DMS114 treated with DMSO at 0.1 percent for 48 hours (cell line): ENCODE measurements at regions not wholly inside any gene's neighbourhood (a gene's known extent, or its start where the extent isn't known, plus 50 kb on each side); places are given as distances from the start of the nearest gene placed in this dataset.

Source experiments
- DNase-seq: peaks from one replicate; lab custom pipeline; 2025; ENCODE audit not compliant: unreplicated experiment; lab: John Stamatoyannopoulos, UW

DNA sequence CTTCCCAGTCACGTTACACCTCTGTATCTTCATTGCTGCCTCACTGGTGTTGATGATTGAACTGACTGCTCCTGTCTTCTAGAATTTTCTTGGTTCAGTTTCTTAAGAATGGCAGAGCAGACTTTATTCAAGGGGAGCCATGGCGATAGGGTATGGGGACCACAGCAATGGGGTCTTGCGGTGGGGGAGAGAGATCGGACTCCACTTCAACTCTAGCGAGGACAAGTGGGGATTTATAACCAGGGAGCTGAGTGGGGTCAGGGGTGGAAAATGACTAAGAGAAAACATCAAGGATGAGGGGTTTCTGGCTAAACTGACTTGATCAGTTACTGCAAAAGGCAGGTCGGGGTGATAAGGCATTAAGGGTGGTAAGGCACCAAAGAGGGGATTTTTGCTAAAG lies 156.4 kb downstream of the CD83 start:
- no peak for DNase-seq

- DNase-seq = no peak
These were observed 157.2 kb downstream of the CD83 start for GRCh38 chr6:14274546-14275492.

DNA sequence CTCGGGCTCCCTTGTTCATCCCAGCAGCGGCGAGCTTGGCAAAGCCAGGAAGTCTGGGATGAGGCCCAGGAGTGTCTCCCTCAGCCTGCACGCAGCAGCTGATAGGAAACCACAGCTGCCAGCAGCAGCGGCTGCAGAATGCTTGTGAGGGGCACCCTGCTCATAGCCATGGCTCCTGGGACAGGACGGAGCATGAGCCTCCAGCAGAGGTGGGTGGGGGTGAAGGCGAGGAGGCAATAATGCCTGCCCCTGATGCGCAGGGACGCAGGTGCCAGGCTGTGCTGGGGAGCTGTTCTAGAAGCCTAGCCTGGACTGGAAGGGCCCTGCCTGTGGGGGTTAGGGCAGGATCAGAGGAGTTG lies 157.9 kb downstream of the CD83 start:
- no peak for DNase-seq

GRCh38 chr6:14276071-14276470 lies 158.5 kb downstream of the CD83 start:
- DNase-seq = no peak

GRCh38 chr6:14276667-14277404 lies 159.3 kb downstream of the CD83 start:
- no peak for DNase-seq

- no peak for DNase-seq
These were observed 159.9 kb downstream of the CD83 start for GRCh38 chr6:14277405-14277930.

GRCh38 chr6:14278006-14278405 lies 160.4 kb downstream of the CD83 start:
- no peak for DNase-seq

DNA sequence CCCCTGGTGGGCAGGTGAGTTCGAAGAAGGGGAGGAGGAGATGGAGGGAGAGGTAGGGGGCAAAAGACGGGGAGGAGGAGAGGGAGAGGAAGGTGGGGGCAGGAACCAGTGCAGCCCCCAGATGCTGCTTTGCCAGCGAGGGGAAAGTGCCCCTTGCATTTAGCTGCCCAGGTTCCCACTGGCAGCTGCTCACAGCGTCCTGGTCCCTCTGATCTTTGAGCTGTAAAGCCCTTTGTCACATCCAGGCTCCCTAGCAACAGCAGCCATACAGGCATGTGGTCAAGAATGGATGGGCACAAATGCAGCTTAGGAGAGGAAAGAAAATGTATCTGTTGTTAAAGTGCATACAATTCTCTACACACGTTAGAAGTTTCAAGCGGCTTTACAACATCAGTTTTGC lies 160.9 kb downstream of the CD83 start:
- no peak for DNase-seq

DNA sequence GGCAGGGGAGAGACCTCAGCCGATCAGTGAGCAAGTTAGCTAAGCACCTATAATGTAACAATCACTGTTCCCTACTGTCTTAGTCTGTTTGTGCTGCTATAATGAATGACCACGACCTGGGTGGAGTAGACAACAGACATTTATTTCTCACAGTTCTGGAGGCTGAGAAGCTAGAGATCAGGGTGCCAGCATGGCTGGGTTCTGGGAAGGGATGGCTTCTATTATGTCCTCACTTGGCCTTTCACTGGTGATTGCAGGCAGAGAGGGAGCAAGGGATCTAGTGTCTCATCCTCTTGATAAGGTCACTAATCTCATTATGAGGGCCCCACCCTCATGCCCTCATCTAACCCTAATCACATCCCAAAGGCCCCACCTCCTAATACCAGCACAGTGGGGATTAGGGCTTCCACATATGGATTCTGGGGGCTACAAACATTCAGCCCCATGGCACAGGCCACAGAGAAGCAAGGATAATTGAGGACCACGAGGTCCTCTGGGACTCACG lies 162.5 kb downstream of the CD83 start:
- no peak for DNase-seq

- no peak for DNase-seq
These were observed 163.3 kb downstream of the CD83 start for GRCh38 chr6:14280766-14281293.

DNA sequence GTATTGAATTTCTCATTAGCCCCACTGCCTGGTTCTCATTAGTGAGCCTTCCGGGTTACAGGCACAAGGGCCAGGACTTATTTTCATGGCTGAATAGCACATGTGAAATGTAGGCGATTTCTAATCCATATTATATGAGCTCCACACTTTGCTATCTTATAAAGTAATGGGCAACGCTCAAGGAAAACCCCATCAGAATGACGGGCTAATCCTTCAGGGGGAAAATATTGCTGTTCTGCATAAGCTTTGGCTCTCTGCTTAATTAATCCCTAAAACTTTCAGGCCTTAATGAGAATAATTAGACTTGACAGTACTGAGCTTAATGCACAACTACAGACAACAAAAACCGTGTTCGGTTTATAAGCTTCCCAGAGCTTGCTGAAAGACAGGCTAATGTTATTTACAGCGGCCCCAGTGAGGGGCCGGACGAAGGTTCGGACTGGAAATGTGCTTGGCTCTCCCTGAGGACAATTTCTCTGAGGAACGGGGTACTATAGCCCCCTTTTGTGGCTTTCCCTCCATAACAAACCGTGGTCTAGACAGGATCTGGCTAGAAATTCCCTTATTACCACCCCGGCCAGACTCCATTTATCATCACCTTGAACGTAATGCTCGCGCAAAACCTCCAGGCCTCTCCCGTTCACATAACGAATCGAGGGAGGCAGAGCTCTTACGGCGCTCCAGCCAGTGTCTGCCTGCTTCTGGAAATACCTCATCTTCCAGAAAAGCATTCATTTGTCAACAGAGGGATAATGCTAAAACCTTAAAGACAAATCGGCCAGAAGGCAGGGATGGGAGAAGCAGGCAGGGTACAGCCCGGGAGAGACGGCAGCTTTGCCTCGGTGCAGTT lies 164.5 kb downstream of the CD83 start:
- no peak for DNase-seq

DNA sequence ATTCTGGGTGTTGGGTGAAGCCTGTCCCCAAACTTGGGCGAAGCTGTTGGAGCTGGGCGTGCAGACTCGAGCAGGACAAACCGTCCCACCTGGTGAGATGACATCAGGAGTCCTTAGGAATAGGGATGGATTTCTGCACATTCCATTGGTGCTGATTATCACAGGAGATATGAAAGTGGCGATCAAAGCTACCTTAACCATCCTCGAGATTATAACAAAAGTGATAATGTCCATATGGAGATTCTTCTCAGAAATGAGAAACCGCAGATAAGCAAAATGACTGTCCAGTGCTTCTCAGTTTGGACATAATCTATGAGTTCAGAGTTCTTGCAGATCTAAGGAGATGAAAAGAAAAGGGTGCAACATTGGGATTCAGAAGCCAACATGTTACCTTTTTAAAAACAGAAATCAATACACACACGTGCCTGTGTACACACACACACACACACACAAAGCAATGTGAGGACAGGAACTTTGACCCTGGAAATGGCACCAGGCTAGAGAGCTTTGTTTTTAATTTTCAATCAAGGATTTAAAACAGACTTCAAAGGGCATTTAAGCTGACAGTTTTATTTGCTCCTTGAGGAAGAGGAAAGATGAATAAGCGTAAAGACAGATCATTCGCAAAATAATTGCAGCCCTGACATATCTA lies 165.4 kb downstream of the CD83 start:
- DNase-seq = no peak

GRCh38 chr6:14283600-14284235 lies 166.1 kb downstream of the CD83 start:
- no peak for DNase-seq

- DNase-seq = no peak
These were observed 167.5 kb downstream of the CD83 start for GRCh38 chr6:14284969-14285590.

GRCh38 chr6:14286144-14286543 lies 168.6 kb downstream of the CD83 start:
- DNase-seq = no peak

- no peak for DNase-seq
These were observed 169.3 kb downstream of the CD83 start for GRCh38 chr6:14286634-14287428.

GRCh38 chr6:14287707-14288106 lies 170.1 kb downstream of the CD83 start:
- DNase-seq = no peak

DNA sequence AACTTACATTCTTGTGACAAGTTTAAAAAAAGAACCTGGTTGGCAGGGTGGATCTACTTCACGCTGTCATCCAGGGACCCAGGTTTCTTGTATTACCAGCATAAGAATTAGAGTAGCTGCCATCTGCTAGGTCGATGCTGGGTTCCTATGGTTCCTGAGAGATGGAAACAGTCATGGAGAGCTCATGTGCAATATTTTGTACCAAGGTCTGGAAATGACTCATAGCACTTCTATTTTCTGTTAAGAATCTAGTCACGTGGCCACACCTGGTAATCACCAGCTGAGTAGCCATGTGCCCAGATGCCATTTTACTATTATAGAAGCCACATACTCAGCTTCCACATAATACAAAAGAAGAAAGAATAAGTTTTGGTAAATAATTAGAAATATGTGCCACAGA lies 171.3 kb downstream of the CD83 start:
- DNase-seq = no peak
